AG04450 (cell line): ENCODE measurements at regions not wholly inside any gene's neighbourhood (a gene's known extent, or its start where the extent isn't known, plus 50 kb on each side); places are given as distances from the start of the nearest gene placed in this dataset.

Source experiments
- CTCF ChIA-PET: fragments of 300-600, 350-600 bp; formaldehyde crosslinking; extraction: SDS; loops from one replicate; lab custom pipeline; 2022; ENCODE audit warnings: antibody characterized with exemption, inconsistent platforms; lab: Charles Lee
- POLR2A ChIA-PET: fragments of 350-600 bp; formaldehyde crosslinking; extraction: SDS; loops from one replicate; lab custom pipeline; 2021; ENCODE audit warnings: antibody characterized with exemption, inconsistent platforms; lab: Yijun Ruan, JAX
- DNase-seq: peaks from one replicate; pipeline ENCODE4 v3.0.0-alpha.2; 2011; ENCODE audit warnings: low read depth, low spot score
- H3K27ac ChIP-seq: one replicate; pipeline ENCODE4 v1.5.1; 2012; ENCODE audit warnings: low read depth, low read length, control low read depth
- H3K27me3 ChIP-seq: one replicate; pipeline ENCODE4 v1.6.0; 2012; ENCODE audit warnings: low read length; ENCODE audit not compliant: control insufficient read depth, insufficient read depth
- H3K4me3 ChIP-seq: 2 replicates; pipeline ENCODE4 v1.5.1; 2011; ENCODE audit warnings: mild to moderate bottlenecking, low read depth, low read length, control low read depth
- H3K9me3 ChIP-seq: 2 replicates; pipeline ENCODE4 v1.5.1; 2012; ENCODE audit warnings: low read length; ENCODE audit not compliant: control insufficient read depth, insufficient read depth
- CTCF ChIP-seq: IDR thresholded peaks from 2 replicates; pipeline ENCODE4 v1.5.1; 2011; ENCODE audit warnings: low read depth, low read length, control low read depth, inconsistent platforms

- ChIA-PET CTCF (no interaction called here), POLR2A (no interaction called here)
- Histone ChIP-seq H3K27me3 (no peaks in the 10 kb centered on the region), H3K27ac (no peak overlapping the region), H3K4me3 (no peak overlapping the region), H3K9me3 (peaks cover 2% of the 10 kb centered on the region; the same call in 1 of the 2 replicates)
- no peak for TF ChIP-seq CTCF
- no peak for DNase-seq
These were observed 282.7 kb downstream of the ADGB start for GRCh38 chr6:146881228-146882181.

- TF ChIP-seq CTCF, result no peak
- ChIA-PET POLR2A (no interaction called here), CTCF (no interaction called here)
- no peak for DNase-seq
- H3K27me3 ChIP-seq, result no peaks in the 10 kb centered on the region
- H3K4me3 ChIP-seq, result no peak overlapping the region
- no peak overlapping the region for H3K27ac ChIP-seq
- H3K9me3 ChIP-seq, result peaks cover 2% of the 10 kb centered on the region; the same call in 1 of the 2 replicates
These were observed 285.1 kb downstream of the ADGB start for GRCh38 chr6:146883640-146884531.

GRCh38 chr6:146884728-146885127 is 286.0 kb downstream of the ADGB start:
- no peak for TF ChIP-seq CTCF
- DNase-seq, result no peak
- Histone ChIP-seq H3K4me3 (no peak overlapping the region), H3K9me3 (peaks cover 2% of the 10 kb centered on the region; the same call in 1 of the 2 replicates), H3K27me3 (no peaks in the 10 kb centered on the region), H3K27ac (no peak overlapping the region)
- ChIA-PET POLR2A (no interaction called here), CTCF (no interaction called here)

- DNase-seq, result no peak
- ChIA-PET CTCF (no interaction called here), POLR2A (no interaction called here)
- Histone ChIP-seq H3K4me3 (no peak overlapping the region), H3K27ac (no peak overlapping the region), H3K9me3 (peaks cover 2% of the 10 kb centered on the region; the same call in 1 of the 2 replicates), H3K27me3 (no peaks in the 10 kb centered on the region)
- no peak for TF ChIP-seq CTCF
These were observed 287.1 kb downstream of the ADGB start for GRCh38 chr6:146885708-146886457.
